Renal cortex interstitium (tissue), 11 donors: ENCODE measurements at regions not wholly inside any gene's neighbourhood (a gene's known extent, or its start where the extent isn't known, plus 50 kb on each side); places are given as distances from the start of the nearest gene placed in this dataset.

Experiments
- DNase-seq, 11 donors: peaks; one replicate each; pipeline ENCODE4 v3.0.0-alpha.2; 2013; ENCODE audit warnings: low read depth in 9 of 11, low spot score in 4 of 11; ENCODE audit errors: extremely low read depth in 1 of 11

DNA sequence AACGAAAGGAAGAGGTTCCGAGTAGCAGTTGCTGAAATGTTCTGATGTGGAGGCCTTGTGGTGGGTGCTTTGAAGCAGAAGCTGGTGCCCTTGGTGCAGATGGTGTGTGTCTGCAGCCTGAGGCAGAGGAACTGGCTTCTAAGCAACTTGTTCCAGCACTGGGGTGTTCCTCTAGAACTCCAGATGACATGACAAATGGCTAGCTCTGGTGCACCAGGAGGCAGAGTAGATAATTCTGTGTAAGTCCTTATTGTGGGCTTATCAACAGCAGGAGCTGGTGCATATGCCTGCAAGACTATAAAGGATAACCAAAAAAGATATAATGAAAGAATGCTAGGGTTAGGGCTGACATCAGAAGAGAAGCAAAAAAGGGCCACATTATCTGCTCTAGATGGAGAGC lies 76.5 kb downstream of the ARL5B start:
- DNase-seq = no peak

DNA sequence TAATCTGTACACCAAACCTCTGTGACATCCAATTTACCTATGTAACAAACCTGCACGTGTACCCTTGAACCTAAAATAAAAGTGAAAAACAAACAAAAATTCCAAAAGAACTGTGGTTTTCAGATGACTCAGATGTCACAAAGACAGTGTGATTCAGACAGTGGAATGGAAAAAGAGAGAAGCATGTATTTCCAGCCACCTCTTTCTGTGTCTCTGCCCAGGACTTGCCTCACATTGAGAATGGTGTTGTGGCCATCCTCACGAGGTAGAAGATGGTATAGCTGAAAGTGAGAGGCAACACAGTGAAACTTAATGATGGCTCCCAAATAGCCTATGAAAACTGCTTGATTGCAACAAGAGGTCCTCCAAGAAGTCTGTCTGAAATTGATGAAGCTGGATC lies 78.0 kb downstream of the ARL5B start:
- no peak for DNase-seq

DNA sequence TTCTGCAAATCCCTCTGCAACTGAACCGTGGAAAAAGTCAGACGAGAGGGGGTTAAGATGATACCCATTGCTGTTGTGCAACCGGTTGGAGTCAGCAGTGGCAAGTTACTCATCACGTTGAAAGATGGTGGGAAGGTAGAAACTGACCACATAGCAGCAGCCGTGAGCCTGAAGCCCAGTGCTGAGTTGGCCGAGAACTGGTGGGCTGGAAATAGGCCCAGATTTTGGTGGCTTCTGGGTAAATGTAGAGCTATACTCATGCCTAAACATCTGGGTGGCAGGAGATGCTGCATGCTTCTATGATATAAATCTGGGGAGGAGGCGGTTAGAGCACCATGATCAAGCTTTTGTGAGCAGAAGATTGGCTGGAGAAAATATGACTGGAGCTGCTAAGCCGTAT lies 78.6 kb downstream of the ARL5B start:
- DNase-seq = no peak

- no peak for DNase-seq
Measured at GRCh38 chr10:18738835-18739234, 79.6 kb downstream of the ARL5B start.

DNA sequence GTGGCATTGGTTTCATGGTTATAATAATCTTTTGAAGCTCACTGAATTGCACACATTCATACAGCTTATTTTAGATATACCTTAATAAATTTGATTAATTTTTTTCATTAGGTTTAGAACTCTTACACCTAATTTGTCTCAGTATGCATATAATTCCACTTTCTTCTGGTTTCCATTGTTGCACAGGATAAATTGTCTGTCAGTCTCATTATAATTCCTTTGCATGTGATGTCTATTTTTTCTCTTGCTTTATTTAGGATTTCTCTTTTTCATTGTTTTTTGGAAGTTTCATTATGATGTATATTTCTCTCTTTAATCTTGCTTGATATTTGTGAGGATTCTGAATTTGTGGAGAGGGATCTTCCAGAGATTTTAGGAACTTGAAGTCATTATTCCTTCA lies 84.7 kb downstream of the ARL5B start:
- no peak for DNase-seq

DNA sequence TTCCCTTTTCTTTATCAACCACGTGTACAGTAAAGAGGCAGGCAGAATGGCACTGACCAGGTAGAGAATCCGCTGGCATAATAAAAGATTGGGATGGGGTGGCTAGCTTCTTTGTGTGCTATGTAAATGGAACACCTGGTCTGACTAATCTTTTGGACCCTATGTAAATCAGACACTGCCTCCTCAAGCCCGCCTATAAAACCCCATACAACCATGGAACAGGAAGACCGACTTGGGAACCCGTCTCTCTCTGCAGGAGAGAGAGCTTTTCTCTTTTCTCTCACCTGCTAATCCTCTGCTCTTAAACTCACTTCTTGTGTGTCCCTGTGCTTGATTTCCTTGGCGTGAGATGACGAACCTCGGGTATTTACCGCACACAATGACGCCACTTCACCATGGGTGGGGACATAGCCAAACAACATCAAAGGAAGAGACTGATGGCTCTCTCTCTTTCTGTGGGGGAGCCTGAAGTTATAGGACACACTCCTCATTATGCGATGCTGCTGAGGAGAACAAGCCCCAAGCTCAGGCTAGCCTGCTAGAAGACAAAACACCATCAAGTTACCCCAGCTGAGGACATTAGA lies 94.2 kb downstream of the ARL5B start:
- DNase-seq = no peak

DNA sequence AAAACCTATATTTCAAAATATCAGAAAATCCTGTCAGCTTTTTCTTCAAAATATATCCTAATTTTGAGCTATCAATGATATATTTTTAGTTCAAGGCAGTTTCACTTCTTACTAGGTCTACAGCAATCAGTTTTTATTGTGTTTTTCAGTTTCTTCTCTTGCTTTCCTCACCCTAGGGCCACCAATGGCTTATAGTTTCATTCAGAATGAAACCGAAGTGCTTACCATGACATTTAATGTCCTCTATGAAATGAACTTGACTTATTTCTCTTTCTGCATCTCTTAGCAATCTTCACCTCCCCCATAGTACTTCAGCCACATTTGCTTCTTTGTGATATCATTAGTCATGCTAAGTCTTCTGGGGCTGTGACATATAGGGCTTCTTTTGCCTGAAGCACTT lies 100.3 kb downstream of the ARL5B start:
- no peak for DNase-seq

DNA sequence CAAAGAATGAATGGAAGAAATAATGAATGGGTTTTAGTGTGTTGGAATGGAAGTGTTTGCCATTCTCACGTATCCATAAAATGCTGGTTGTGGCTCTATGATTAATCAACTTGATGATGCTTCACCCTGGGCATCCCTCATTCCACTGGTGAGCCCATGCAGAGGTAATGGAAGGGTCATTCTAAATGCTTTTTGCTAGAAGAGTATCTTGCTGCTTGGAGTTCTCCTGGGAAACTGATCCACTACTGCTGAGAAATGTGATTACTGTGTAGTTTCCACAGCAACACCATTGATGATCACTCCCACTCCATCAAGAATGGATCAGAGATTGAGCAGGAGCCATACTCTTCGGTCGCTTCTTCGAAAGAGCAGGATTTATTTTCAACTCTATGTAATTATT lies 101.6 kb downstream of the ARL5B start:
- no peak for DNase-seq

- DNase-seq = no peak
Measured at GRCh38 chr10:18767981-18768380, 108.8 kb downstream of the ARL5B start.

GRCh38 chr10:18773180-18773579 lies 113.9 kb downstream of the ARL5B start:
- DNase-seq = no peak

DNA sequence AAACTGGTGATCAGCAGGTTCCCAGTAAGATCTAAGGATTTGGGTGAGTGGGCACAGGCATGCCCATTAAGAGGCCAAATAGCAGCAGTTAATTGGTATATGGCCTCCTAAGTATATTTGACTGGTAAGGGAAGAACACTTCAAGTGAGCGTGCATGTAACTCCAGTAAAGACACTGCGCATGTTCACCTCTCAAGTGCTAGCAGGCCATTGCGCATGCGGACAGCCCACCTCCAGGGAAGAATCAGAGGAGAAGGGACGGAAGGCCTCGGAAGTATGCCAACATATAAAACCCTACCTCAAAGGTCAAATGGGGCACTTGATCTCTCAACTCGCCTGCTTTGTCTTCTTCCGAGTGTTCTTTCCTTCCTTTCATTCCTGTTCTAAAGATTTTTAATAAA lies 118.0 kb downstream of the ARL5B start:
- DNase-seq = no peak

- peak in 8 of 11 donors; percentile 7 to 42 (median 20) for DNase-seq
Measured at GRCh38 chr10:18786478-18786877, 127.2 kb downstream of the ARL5B start.

DNA sequence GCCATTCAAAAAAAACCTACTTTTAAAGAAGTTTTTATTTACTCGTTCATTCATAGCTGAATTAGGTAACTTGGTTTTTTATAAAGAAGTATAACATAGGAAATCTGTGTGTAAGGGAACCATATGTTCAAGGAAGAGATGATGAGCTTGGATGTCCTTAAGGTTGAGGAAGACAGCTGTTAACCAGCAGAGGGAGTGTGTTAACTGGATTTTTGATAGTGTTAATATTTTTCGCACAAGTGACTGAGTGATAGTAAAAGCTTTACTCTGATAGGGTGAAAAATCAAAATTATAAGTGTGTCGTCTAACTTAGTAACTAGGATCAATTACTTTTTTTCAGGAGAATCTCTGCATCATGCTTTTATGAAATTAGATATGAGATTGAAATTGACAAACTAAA lies 134.7 kb downstream of the ARL5B start:
- peak in 5 of 11 donors; percentile 1 to 26 (median 13) for DNase-seq

- no peak for DNase-seq
Measured at GRCh38 chr10:18795549-18795948, 136.3 kb downstream of the ARL5B start.

- no peak for DNase-seq
Measured at GRCh38 chr10:18797286-18797685, 138.1 kb downstream of the ARL5B start.

DNA sequence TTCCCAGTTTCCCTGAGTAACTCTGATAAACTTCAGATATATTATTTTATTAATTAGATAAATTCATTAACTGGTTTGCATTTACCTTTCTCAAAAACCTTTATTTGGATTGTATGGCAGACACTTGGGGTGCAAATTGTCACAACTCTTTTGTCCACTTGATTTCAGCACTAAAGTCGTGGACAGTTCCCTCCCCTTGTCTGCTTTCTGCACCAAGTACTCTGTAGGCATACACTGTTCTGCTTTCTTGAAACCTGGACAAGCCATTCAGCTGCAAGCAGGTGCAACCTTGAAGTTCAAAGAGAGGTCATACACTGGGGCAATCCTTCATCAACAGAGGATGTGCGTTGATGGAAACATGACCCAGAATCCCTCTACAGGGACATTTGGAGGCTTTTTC lies 162.9 kb downstream of the ARL5B start:
- peak; percentile 25 to 66 (median 50) for DNase-seq

DNA sequence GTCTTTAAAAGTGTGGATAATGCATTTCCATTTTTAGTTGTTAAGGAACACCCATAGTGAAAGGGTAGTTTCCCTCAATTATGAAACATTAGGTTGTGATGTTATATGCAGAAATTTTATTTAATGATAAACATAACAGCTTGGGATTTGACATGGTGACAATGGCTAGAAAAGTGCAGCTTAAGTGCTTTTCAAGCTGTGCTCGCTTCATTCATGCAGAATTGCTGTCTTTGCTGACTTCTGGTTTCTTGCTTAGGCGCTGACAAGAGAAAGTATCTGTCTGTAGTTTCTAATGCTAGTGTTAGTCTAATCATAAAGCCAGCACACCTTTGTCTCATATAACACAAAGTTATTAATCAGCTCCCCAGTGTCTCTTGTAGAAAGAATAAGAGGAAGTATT lies 170.0 kb downstream of the ARL5B start:
- DNase-seq = no peak

DNA sequence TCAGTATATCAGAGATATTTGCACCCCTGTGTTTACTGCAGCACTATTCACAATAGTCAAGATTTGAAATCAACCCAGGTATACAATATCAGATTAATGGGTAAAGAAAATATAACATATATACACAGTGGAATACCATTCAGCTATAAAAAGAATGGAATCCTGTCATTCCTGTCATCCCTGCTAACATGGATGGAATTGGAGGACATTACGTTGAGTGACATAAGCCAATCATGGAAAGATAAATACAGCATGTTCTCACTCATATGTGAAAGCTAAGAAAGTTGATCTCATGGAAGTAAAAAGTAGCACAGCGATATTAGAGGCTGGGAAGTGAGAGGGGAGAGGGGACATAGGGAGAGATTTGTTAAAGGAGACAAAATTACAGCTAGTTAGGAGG lies 171.0 kb downstream of the ARL5B start:
- DNase-seq = no peak

- DNase-seq = peak in 1 of 11 donors; percentile 4
Measured at GRCh38 chr10:18856623-18857022, 192.0 kb upstream of the MALRD1 start.

DNA sequence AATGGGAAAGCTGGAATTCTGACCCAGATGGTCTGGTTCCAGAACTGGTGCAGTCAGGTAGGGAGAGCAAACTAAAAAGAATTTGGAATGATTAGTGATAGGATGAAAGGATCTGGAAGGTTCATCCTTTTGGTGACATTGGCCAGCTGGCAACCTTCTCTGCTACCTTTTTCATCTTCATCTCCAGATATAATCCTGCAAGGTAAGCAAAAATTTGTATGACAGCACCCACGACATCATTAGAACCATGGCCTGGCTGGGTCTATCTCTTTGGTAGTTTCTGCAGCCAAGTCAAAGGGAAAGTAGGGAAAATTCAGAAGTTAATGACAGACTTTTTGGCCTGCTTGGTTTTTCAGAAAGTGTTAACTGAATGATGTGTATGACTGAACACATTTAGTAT lies 188.9 kb upstream of the MALRD1 start:
- no peak for DNase-seq

DNA sequence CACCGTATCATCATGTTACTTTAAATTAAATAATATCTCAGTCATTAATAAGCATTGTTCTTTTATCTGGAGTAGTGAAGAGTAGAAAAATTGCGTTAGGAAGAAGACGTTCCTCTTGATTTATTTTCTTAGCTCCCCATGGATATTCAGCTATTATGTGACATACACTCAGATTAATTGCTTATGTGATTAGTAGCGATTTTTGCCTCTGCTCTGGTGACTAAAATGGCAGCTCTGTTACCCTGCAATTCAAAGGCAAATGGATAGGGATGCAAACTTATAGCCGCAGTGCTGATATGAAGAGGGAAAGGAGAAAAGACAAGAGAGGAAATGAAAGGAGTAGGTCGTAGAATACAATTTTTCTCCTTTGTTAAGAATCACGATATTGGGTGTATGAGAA lies 188.4 kb upstream of the MALRD1 start:
- DNase-seq = no peak
